ENCODE measurements at regions not wholly inside any gene's neighbourhood (a gene's known extent, or its start where the extent isn't known, plus 50 kb on each side); places are given as distances from the start of the nearest gene placed in this dataset.
"Not testable (repeated sequence)": the region's sequence is repeated elsewhere in the genome, so short reads cannot be mapped to it uniquely, and the experiment has no call there.

DNA sequence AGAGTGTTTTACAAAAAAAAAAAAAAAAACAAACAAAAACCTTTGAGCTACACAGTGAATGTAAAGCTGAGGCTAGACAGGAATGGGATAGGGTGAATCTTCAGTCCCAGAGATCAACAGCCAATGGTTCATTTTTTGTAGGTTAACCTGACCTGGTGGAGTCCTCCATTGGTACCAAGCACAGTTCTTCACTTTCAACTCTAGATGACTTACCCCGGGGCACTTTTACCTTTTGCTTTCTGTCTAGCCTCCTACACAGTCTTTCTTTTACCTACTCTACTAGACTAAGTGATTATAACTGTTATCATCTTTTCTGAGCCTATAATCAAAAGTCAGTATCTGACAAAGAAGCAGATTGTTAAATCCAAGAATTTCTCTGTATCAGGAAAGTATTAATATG, 50.9 kb downstream of the ANXA2R start:
- H3K4me3 ChIP-seq (ENCODE audit: low read depth, low read length) = no peak overlapping the region

DNA sequence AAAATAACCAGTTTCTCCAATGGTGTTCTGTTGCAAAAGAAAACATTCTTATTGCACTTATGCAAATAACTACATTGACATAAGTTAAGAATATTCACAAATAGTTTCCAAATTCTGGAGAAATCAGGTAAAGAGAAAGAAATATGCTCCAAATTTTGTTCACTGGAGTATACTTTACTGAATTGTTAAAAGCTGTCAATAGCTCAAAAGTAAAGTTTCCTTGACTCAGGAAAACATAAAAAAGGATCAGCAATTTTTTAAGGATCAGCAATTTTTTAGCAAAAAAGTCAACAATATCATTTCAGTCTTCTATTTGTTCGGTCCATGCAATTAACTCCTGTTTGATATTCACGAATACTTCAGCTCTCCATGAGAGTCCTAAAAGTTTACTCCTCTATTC, 51.6 kb downstream of the ANXA2R start:
- no peak overlapping the region for H3K4me3 ChIP-seq (ENCODE audit: low read depth, low read length)

DNA sequence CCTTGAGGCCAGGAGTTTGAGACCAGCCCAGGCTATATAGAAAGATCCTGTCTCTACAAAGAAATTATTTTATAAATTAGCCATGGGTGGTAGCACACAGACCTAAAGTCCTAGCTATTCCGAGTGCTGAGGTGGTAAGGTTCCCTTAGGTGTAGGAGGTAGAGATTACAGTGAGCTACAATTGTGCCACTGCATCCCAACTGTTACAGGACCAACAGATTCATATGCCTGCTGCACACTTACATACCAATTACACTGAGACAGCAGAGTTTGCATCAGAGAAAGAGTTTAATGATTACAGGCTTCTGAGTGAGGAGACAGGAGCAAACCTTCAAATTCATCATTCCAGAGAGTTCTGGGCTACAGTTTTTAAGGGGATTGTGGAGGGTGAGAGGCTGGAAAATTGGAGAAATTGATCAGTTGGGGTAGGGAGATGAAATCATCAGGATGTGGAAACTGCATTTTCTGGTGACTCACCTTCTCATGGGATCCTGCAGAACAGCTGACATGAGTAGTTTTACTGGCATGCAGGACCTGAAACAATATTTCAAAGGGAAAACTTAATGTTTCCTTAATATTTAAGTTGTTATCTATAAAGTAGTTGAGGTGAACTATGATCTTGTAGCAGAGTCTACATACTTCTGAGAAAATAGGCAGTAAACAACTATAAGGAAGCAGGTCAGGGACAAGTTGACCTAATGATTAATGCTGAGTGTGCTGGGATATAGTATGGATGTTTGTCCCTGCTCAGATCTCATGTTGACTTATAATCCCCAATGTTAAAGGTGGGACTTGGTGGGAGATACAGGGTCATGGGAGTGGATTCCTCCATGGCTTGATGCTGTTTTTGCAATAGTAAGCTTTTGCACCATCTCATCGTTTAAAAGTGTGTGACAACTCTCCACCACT, 54.7 kb downstream of the ANXA2R start:
- H3K4me3 ChIP-seq (ENCODE audit: low read depth, low read length) = no peak overlapping the region

DNA sequence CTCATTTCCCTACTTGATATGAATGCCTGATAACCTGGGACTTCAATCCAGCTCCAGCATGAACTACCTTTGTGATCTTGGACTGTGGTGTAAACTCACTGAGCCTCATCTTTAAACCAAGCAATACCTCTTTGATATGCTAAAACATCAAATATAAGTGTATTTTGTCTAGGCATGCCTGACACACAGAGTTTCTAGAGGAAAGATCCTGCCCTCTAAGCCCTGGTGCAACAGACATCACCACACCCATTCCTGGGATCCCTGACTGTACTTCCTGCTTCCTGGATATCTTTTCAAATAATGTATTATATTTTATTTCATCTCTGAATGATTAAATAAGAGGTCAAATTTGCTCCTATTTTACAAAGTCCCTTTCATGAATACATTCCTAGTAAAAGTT, 55.8 kb downstream of the ANXA2R start:
- H3K4me3 ChIP-seq (ENCODE audit: low read depth, low read length) = no peak overlapping the region

DNA sequence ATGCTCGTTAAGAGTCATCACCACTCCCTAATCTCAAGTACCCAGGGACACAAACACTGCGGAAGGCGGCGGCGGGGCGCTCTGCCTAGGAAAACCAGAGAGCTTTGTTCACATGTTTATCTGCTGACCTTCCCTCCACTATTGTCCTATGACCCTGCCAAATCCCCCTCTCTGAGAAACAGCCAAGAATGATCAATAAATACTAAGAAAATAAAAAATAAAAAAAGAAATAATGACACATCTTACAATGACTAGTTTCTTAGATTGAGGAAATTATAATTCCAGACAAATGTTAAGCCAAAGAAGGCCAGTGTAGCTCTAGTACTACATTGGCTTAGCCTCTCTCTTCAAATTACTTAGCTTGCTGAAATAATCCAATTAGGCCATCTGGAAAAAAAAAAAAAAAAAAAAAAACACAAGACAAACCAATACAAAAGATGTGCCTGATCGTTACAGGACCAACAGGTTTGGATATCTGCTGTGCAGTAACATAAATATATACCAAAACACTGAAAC, 58.0 kb downstream of the ANXA2R start:
- no peak overlapping the region for H3K4me3 ChIP-seq (ENCODE audit: low read depth, low read length)

DNA sequence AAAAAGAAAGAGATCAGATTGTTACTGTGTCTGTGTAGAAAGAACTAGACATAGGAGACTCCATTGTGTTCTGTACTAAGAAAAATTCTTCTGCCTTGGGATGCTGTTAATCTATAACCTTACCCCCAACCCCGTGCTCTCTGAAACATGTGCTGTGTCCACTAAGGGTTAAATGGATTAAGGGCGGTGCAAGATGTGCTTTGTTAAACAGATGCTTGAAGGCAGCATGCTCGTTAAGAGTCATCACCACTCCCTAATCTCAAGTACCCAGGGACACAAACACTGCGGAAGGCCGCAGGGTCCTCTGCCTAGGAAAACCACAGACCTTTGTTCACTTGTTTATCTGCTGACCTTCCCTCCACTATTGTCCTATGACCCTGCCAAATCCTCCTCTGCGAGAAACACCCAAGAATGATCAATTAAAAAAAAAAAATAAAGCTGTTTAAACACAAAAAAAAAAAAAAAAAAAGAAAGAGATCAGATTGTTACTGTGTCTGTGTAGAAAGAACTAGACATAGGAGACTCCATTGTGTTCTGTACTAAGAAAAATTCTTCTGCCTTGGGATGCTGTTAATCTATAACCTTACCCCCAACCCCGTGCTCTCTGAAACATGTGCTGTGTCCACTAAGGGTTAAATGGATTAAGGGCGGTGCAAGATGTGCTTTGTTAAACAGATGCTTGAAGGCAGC, 58.6 kb downstream of the ANXA2R start:
- H3K4me3 ChIP-seq (ENCODE audit: low read depth, low read length) = not testable (repeated sequence)

DNA sequence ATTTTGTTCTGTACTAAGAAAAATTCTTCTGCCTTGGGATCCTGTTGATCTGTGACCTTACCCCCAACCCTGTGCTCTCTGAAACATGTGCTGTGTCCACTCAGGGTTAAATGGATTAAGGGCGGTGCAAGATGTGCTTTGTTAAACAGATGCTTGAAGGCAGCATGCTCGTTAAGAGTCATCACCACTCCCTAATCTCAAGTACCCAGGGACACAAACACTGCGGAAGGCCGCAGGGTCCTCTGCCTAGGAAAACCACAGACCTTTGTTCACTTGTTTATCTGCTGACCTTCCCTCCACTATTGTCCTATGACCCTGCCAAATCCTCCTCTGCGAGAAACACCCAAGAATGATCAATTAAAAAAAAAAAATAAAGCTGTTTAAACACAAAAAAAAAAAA, 59.1 kb downstream of the ANXA2R start:
- H3K4me3 ChIP-seq (ENCODE audit: low read depth, low read length) = not testable (repeated sequence)

DNA sequence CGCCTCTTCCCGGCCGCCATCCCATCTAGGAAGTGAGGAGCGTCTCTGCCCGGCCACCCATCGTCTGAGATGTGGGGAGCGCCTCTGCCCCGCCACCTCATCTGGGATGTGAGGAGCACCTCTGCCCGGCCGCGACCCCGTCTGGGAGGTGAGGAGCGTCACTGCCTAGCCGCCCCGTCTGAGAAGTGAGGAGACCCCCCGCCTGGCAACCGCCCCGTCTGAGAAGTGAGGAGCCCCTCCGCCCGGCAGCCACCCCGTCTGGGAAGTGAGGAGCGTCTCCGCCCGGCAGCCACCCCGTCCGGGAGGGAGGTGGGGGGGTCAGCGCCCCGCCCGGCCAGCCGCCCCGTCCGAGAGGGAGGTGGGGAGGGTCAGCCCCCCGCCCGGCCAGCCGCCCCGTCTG, 59.7 kb downstream of the ANXA2R start:
- H3K4me3 ChIP-seq (ENCODE audit: low read depth, low read length) = not testable (repeated sequence)

DNA sequence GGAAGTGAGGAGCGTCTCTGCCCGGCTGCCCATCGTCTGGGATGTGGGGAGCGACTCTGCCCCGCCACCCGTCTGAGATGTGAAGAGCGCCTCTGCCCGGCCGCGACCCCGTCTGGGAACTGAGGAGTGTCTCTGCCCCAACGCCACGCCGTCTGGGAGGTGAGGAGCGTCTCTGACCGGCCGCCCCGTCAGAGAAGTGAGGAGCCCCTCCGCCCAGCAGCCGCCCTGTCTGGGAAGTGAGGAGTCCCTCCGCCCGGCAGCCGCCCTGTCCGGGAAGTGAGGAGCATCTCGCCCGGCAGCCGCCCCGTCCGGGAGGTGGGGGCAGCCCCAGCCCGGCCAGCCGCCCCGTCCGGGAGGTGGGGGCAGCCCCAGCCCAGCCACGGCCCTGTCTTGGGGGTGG, 60.9 kb downstream of the ANXA2R start:
- not testable (repeated sequence) for H3K4me3 ChIP-seq (ENCODE audit: low read depth, low read length)

DNA sequence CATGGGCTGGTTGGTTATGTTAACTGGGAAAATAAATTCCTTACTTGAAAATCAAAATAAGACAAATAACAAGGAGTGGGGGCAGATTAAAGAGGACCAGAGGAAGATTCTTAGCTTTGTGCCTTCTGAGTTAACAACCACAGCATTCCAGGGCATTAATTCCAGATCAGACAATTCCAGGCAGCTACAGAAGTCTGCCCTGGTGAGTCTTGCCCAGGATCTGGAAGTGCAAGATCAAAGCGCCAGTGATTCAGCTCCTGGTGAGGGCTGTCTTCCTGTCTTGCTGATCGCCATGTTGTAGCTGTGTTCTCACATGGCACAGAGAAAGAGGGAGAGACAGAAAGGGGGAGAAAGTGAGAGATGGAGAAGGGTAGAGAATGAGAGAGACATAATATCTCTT, 65.6 kb downstream of the ANXA2R start:
- no peak overlapping the region for H3K4me3 ChIP-seq (ENCODE audit: low read depth, low read length)

DNA sequence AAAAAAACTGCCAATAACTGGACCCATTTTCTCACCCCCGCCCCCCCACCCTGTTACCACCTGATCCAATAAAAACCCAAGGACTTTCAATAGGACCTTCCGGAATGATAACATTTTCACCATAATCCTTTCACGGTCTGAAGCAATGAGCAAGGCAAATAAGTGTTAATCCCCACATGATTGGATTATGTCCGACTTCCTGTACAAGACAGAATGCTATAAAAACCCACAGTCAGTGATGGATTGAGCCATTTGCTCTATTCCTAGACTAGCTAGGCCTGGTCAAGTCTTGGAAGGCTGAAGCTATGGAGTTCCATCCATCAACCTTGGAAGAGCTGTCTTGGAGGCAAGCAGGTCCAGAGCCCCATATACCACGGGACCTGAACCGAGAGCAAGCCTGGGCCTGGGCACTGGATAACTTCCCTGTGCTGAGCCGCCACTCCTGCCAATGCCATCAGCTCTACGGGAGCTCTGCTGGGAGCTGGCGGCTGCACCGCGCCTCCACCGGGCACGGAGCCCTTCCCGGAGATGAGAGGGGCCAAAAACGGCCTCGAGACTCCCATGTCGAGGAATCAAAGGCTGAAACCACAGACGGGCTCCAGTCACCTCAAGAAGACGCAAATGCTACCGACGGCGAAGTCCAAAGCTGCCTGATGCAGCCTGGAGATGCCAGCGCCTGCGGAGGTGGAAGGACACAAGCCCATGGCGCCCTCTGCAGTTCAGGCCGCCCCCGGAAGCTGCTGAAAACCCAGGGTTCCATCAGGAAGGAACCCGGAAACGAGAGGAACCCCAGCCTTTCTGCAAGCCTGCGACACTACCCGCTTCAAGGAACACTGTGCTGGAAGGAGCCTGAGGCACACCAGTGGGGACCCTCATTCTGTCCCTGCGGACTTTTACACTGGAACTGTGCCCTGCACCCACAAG, 69.2 kb downstream of the ANXA2R start:
- no peak overlapping the region for H3K4me3 ChIP-seq (ENCODE audit: low read depth, low read length)

DNA sequence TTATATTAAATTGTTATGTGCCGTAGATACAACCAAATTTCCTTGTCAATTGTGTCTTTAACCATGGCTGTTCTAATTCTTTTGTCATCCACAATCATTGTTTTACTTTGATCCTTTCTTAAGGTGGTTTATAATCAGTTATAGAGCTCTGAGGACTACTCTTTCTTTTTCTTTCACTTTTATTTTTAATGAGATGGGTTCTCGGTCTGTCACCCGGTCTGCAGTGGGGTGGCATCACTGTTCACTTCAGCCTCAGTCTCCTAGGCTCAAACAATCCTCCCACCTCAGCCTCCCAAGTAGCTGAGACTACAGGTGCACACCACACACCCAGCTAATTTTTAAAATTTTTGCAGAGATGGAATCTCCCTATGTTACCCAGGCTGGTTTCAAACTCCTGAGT, 74.2 kb downstream of the ANXA2R start:
- no peak overlapping the region for H3K4me3 ChIP-seq (ENCODE audit: low read depth, low read length)

DNA sequence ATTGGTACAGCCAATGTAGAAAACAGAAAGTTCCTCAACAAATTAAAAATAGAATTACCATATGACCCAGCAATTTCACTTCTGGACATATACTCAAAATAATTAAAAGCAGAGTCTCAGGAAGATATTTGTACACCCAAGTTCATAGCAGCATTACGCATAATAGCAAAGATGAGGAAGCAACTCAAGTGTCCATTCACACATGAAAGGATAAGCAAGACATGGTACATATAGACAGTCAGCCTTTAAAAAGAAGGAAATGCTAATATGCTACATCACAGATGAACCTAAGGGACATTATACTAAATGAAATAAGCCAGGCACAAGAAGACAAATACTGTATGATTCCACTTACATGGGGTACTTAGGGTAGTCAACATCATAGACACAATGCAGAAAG, 76.7 kb downstream of the ANXA2R start:
- no peak overlapping the region for H3K4me3 ChIP-seq (ENCODE audit: low read depth, low read length)

DNA sequence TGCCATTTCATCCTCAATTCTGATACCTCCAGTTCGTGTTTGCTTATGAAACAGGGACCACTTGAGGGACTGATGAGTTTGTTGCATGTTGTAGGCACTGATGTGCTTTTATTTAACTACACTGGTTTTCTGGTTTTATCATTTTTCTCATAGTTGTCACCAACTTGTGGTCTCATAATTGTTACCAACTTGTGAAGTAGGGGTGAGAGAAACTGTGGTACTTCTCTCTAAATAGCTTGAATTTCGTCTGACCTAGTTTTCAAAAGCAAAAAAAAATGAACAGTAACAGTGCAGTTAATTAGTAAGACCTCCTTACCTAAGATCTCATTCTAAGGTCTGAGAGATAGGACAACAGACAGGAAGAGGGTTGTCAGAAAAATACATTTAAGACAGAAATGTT, 78.0 kb downstream of the ANXA2R start:
- no peak overlapping the region for H3K4me3 ChIP-seq (ENCODE audit: low read depth, low read length)

DNA sequence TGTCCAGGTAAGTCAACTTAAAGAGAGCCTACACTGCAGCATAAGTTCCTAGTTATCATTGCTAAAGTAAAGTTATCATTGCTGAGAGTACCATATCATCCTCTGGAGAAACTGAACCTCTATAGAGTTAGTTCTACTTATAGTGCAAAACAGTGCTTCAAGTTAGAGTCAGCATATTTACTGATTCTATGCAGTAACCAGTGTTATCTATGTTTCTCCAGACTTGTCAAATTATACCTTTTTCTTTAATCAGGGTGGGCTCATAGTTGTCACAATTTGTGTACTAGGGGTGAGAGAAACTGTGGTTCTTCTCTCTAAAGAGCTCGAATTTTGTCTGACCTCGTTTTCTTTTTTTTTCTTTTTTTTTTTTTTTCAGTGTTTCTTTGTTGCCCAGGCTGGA, 79.6 kb downstream of the ANXA2R start:
- no peak overlapping the region for H3K4me3 ChIP-seq (ENCODE audit: low read depth, low read length)

DNA sequence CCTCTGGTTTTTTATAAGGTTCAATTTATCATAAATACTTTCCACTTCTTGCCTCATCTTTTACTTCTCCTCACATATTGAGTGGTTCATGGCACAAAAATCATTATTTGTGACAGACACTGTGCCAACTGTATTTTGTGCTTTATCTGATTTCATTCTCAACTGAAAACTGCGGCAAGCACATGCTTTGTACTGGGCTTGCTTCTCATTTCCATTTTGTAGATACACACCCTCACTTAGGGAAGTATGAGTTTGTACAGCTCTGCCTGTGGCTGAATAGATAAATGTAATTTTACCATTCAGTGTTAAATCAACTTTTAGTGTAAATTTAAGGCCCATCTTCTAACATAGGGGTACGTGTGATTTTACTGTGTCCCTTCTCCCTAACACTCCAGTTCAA, 83.6 kb downstream of the ANXA2R start:
- H3K4me3 ChIP-seq (ENCODE audit: low read depth, low read length) = no peak overlapping the region

DNA sequence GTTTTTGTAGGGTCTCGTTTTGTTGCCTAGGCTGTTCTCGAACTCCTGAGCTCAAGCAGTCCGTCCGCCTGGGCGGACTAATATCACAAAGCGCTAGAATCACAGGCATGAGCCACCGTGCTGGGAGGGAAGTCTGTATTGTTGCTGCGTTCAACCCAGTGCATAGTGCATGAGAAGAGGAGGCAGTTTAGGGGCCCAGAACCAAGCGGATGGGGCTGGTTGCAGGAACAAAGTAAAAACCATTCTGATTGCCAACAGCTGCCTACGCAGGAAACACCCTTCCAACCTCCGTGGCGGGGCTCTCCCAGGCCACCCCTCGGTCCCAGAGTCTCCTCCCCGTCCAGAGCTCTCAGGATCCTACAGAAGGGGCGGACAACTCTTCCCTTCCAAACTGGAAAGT, 87.1 kb downstream of the ANXA2R start:
- no peak overlapping the region for H3K4me3 ChIP-seq (ENCODE audit: low read depth, low read length)

DNA sequence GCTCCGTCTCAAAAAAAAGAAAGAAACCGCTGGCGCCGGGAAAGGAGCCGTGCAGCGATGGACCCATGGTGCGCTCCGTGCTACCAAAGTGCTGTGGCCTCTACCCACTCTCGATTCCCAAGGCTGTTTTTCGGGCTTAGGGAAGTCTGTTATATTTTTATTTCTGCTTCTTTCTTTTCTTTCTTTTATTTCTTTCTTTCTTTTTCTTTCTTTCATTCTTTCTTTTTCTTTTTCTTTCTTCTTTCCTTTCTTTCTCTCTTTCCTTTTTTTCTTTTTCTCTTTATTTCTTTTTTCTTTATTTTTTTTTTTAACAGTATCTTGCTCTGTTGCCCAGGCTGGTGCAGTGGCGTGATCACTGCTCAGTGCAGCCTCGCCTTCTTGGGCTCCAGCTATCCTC, 87.5 kb downstream of the ANXA2R start:
- H3K4me3 ChIP-seq (ENCODE audit: low read depth, low read length) = no peak overlapping the region

DNA sequence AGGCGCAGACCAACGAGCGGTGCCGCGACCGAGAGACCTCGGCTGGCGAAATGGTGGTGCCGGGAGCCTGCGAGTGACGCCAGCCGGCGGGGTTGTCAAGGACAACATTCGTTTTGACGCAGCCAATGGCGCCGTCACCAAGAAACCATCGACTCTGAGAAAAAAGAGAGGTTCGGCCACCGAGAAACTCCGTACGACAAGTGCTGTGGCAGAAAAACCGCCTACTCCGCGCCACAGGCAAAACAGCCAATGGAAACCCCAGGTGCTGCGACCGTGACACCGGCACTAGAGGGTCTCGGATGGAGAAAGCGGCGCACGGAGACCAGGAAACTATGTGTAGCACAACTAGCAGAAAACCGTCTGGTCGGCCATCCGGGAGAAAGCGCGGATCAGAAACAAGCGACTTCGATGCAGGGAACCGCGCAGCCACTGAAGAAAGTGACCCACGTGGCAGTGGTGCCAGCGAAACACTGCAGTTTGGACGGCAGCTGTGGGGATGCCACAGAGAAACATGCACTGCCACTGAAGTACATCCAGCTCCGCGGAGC, 88.8 kb downstream of the ANXA2R start:
- no peak overlapping the region for H3K4me3 ChIP-seq (ENCODE audit: low read depth, low read length)

DNA sequence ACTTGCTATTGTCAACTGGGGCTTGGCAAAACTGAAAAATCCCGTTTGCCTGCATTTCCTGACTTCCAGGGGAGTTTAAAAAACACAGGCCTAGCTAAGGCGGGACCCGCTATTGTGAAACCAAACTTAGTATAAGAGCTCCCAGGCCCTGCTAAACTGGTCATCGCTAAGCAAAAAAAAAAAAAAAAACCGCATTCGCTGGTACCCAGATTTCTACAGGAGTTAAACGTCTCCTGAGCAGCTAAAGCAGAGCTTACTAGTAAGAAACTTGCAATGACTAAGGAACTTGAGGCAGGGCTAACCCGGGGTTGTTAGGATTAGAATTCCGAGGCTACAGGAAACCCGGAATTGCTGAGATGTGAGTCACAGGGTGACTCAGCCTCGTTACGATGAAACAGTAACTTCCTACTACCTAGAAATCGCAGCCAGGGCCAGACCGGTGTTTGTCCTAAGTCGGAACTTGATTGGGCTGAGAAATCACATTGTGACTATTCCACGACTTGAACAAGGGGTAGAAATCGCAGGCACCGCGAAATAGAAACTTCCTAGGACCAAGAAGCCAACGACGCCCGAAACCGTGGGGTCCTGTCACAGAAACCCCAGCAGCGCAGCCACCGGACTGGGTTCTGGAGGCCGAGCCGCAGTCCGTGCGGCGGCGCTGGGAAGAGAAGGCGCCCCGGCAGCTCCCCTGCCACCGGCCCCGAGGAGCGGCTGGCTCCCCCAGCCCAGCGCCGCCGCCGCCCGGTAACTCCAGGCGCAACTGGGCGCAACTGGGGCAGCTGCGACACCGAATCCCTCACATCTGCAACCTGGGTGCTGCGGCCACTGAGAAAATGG, 89.4 kb downstream of the ANXA2R start:
- H3K4me3 ChIP-seq (ENCODE audit: low read depth, low read length) = no peak overlapping the region

All from iPS-11a (cell line).